HCT116 (cell line): ENCODE measurements at regions not wholly inside any gene's neighbourhood (a gene's known extent, or its start where the extent isn't known, plus 50 kb on each side); places are given as distances from the start of the nearest gene placed in this dataset.

Source experiments
- ATAC-seq: fragments of 200-7000 bp; cut with Tn5 transposase; 2 replicates; pipeline ENCODE4 v1.9.1; 2020; ENCODE audit warnings: mild to moderate bottlenecking, moderate library complexity
- BruUV-seq: library from RNA; stranded (reverse); fragments of 400-500 nt; replicated peaks from 2 replicates; lab custom pipeline; 2021; lab: Mats Ljungman, UMichigan
- CTCF ChIA-PET: fragments of 300-600 bp; sonication (Branson Sonifier 250); formaldehyde crosslinking; loops from one replicate; lab custom pipeline; 2021; ENCODE audit warnings: antibody characterized with exemption; lab: Charles Lee
- POLR2A ChIA-PET: fragments of 300-600, 350-600 bp; sonication (Branson Sonifier 250); formaldehyde crosslinking; loops from one replicate; lab custom pipeline; 2021; ENCODE audit warnings: antibody characterized with exemption; lab: Charles Lee
- RAD21 ChIA-PET, 2 experiments: fragments of 300-600 bp; sonication (Branson Sonifier 250); formaldehyde crosslinking; loops; one replicate each; lab custom pipeline; 2023; ENCODE audit warnings: low total read pairs in 2 of 2; ENCODE audit not compliant: uncharacterized antibody in 2 of 2, unreplicated experiment in 2 of 2, low non-redundant PET in 1 of 2; lab: Charles Lee
- DNase-seq: peaks from one replicate; pipeline ENCODE4 v3.0.0-alpha.2; 2010; ENCODE audit warnings: low read depth, low spot score
- H2AFZ ChIP-seq: fragments of 200-600 bp; shearing (Covaris generic), sonication (generic); 2 replicates; pipeline ENCODE4 v1.6.1; 2017; ENCODE audit warnings: low read depth, mixed run types, mixed read lengths, antibody characterized with exemption, low read length; ENCODE audit not compliant: poor library complexity, severe bottlenecking
- H3K27ac ChIP-seq: 2 replicates; pipeline ENCODE4 v1.5.1; 2012; ENCODE audit warnings: low read depth, low read length
- H3K27me3 ChIP-seq: fragments of 200-600 bp; sonication (generic); 2 replicates; pipeline ENCODE4 v1.6.1; 2016; ENCODE audit warnings: mixed run types, low read length, mixed read lengths; ENCODE audit not compliant: insufficient read depth
- H3K36me3 ChIP-seq, 2 experiments: fragments of 200-500 bp in 1 of 2; fragments of 200-600 bp in 1 of 2; sonication (Bioruptor generic) in 1 of 2; sonication (generic) in 1 of 2; 2 replicates each; pipeline versions ENCODE4 v1.5.1 to v1.6.1; 2014 to 2016; ENCODE audit warnings: low read length in 2 of 2, inconsistent platforms in 1 of 2, mixed read lengths in 1 of 2, mixed run types in 1 of 2; ENCODE audit not compliant: insufficient read depth in 2 of 2, control insufficient read depth in 1 of 2
- H3K4me1 ChIP-seq, 2 experiments: fragments of 200-600 bp in 1 of 2; sonication (generic) in 1 of 2; 2 replicates each; pipeline versions ENCODE4 v1.5.1 to v1.6.1; 2012 to 2017; ENCODE audit warnings: low read length in 2 of 2, inconsistent platforms in 1 of 2, mild to moderate bottlenecking in 1 of 2, mixed read lengths in 1 of 2, mixed run types in 1 of 2, moderate library complexity in 1 of 2; ENCODE audit not compliant: insufficient read depth in 2 of 2, control insufficient read depth in 1 of 2
- H3K4me2 ChIP-seq: fragments of 200-600 bp; sonication (generic); 2 replicates; pipeline ENCODE4 v1.6.1; 2017; ENCODE audit warnings: mixed run types, low read length, mixed read lengths
- H3K4me3 ChIP-seq, 2 experiments: fragments of 200-600 bp in 1 of 2; sonication (generic) in 1 of 2; replicated peaks in 1 of 2; 2 replicates each; pipeline ENCODE4 v1.5.1; 2011 to 2016; ENCODE audit warnings: low read length in 2 of 2, control low read depth in 1 of 2, low read depth in 1 of 2, mild to moderate bottlenecking in 1 of 2, mixed read lengths in 1 of 2, mixed run types in 1 of 2
- H3K79me2 ChIP-seq: fragments of 200-600 bp; sonication (generic); 2 replicates; pipeline ENCODE4 v1.6.1; 2017; ENCODE audit warnings: mild to moderate bottlenecking, mixed run types, low read length, moderate library complexity, mixed read lengths; ENCODE audit not compliant: insufficient read depth
- H3K9ac ChIP-seq: fragments of 200-600 bp; sonication (generic); 2 replicates; pipeline ENCODE4 v1.6.1; 2016; ENCODE audit warnings: low read length, mixed read lengths
- H3K9me2 ChIP-seq: fragments of 200-600 bp; sonication (generic), shearing (Covaris generic); 2 replicates; pipeline ENCODE4 v1.6.1; 2017; ENCODE audit warnings: mixed run types, mild to moderate bottlenecking, moderate library complexity; ENCODE audit not compliant: insufficient read depth
- H3K9me3 ChIP-seq, 2 experiments: fragments of 200-500 bp in 1 of 2; fragments of 200-600 bp in 1 of 2; sonication (Bioruptor generic) in 1 of 2; sonication (generic) in 1 of 2; 2 replicates each; pipeline ENCODE4 v1.6.1; 2014 to 2017; ENCODE audit warnings: low read length in 2 of 2, mixed read lengths in 2 of 2, inconsistent platforms in 1 of 2, low read depth in 1 of 2, mild to moderate bottlenecking in 1 of 2, mixed run types in 1 of 2, moderate library complexity in 1 of 2; ENCODE audit not compliant: control insufficient read depth in 1 of 2, insufficient read depth in 1 of 2
- H4K20me1 ChIP-seq: fragments of 200-600 bp; sonication (generic), shearing (Covaris generic); 2 replicates; pipeline ENCODE4 v1.6.1; 2017; ENCODE audit warnings: mixed run types, mild to moderate bottlenecking, moderate library complexity; ENCODE audit not compliant: insufficient read depth
- CEBPB ChIP-seq: IDR thresholded peaks from 2 replicates; pipeline ENCODE4 v1.6.1; 2012; ENCODE audit warnings: low read depth
- EGR1 ChIP-seq: IDR thresholded peaks from 2 replicates; pipeline ENCODE4 v1.6.1; 2012; ENCODE audit warnings: low read depth
- EZH2 ChIP-seq: fragments of 200-600 bp; sonication (generic); IDR thresholded peaks from 2 replicates; pipeline ENCODE4 v1.6.1; 2017; ENCODE audit warnings: antibody characterized with exemption, mixed run types
- MAX ChIP-seq: IDR thresholded peaks from 2 replicates; pipeline ENCODE4 v1.6.1; 2012
- REST ChIP-seq: IDR thresholded peaks from 2 replicates; pipeline ENCODE4 v1.6.1; 2012; ENCODE audit warnings: low read depth
- SIN3A ChIP-seq: IDR thresholded peaks from 2 replicates; pipeline ENCODE4 v1.6.1; 2012; ENCODE audit warnings: low read depth
- TCF7L2 ChIP-seq: IDR thresholded peaks from 2 replicates; pipeline ENCODE4 v1.7.0; 2011; ENCODE audit warnings: borderline replicate concordance, inconsistent platforms; ENCODE audit not compliant: insufficient read depth, insufficient read length; ENCODE audit errors: extremely low read depth
- YY1 ChIP-seq: IDR thresholded peaks from 2 replicates; pipeline ENCODE4 v1.6.1; 2011; ENCODE audit warnings: low read length, low read depth, moderate library complexity, mild to moderate bottlenecking; ENCODE audit not compliant: insufficient replicate concordance; ENCODE audit errors: extremely low read depth
- ZBTB33 ChIP-seq: IDR thresholded peaks from 2 replicates; pipeline ENCODE4 v1.6.1; 2011; ENCODE audit warnings: mild to moderate bottlenecking, low read length, moderate library complexity; ENCODE audit not compliant: insufficient replicate concordance; ENCODE audit errors: extremely low read depth
- ZFX ChIP-seq: fragments of 450-650 bp; IDR thresholded peaks from 2 replicates; pipeline ENCODE4 v1.6.1; 2017
- ZNF274 ChIP-seq: fragments of 200-500 bp; sonication (Bioruptor generic); IDR thresholded peaks from 2 replicates; pipeline ENCODE4 v1.6.1; 2014; ENCODE audit warnings: mild to moderate bottlenecking, low read depth, low read length, inconsistent platforms
- intact Hi-C: fragments of 100-400 bp; cut with micrococcal nuclease; formaldehyde crosslinking; loops from 2 replicates; pipeline ENCODE4 v1.10.0; 2022

- no peaks in the 10 kb centered on the region for H3K36me3 ChIP-seq
- no peaks in the 10 kb centered on the region for H4K20me1 ChIP-seq
- DNase-seq (no peak), ATAC-seq (no peak)
- no peaks in the 10 kb centered on the region for H3K4me1 ChIP-seq
- no peak overlapping the region for H3K4me3 ChIP-seq
- no peak overlapping the region for H3K27ac ChIP-seq
- TF ChIP-seq REST (no peak), ZFX (no peak), ZNF274 (no peak)
- CTCF ChIA-PET = no interaction called here
- no peak overlapping the region for H2AFZ ChIP-seq
- POLR2A ChIA-PET = no interaction called here
- RAD21 ChIA-PET = no interaction called here
- H3K9ac ChIP-seq = no peak overlapping the region
- BruUV-seq = no TSS peak
- H3K9me2 ChIP-seq = no peaks in the 10 kb centered on the region
- intact Hi-C loops = no loop called here
- no peaks in the 10 kb centered on the region for H3K9me3 ChIP-seq
- no peak overlapping the region for H3K4me2 ChIP-seq
- no peaks in the 10 kb centered on the region for H3K79me2 ChIP-seq
- H3K27me3 ChIP-seq = no peaks in the 10 kb centered on the region
Measured at GRCh38 chr1:55882931-55883330, 667.8 kb upstream of the USP24 start.

GRCh38 chr1:55879346-55879745, 664.2 kb upstream of the USP24 start:
- H3K9me2 ChIP-seq = no peaks in the 10 kb centered on the region
- H3K27me3 ChIP-seq = no peaks in the 10 kb centered on the region
- intact Hi-C loops = no loop called here
- H3K4me3 ChIP-seq = no peak overlapping the region
- H3K4me2 ChIP-seq = no peak overlapping the region
- no peaks in the 10 kb centered on the region for H3K9me3 ChIP-seq
- ChIA-PET RAD21 (no interaction called here), POLR2A (no interaction called here), CTCF (no interaction called here)
- DNase-seq (no peak), ATAC-seq (no peak)
- H3K9ac ChIP-seq = no peak overlapping the region
- H3K79me2 ChIP-seq = no peaks in the 10 kb centered on the region
- BruUV-seq = no TSS peak
- H4K20me1 ChIP-seq = no peaks in the 10 kb centered on the region
- H3K4me1 ChIP-seq = no peaks in the 10 kb centered on the region
- no peak overlapping the region for H2AFZ ChIP-seq
- no peaks in the 10 kb centered on the region for H3K36me3 ChIP-seq
- H3K27ac ChIP-seq = no peak overlapping the region
- no peak for TF ChIP-seq CEBPB
- no peak for TF ChIP-seq TCF7L2
- TF ChIP-seq ZBTB33 = no peak
- no peak for TF ChIP-seq MAX
- no peak for TF ChIP-seq EGR1
- TF ChIP-seq ZNF274 = no peak
- TF ChIP-seq SIN3A = no peak
- no peak for TF ChIP-seq EZH2
- TF ChIP-seq ZFX = no peak
- TF ChIP-seq YY1 = no peak
